Anterior cingulate cortex (tissue), 58 donors: ENCODE measurements at regions not wholly inside any gene's neighbourhood (a gene's known extent, or its start where the extent isn't known, plus 50 kb on each side); places are given as distances from the start of the nearest gene placed in this dataset.
"Not testable (repeated sequence)": the region's sequence is repeated elsewhere in the genome, so short reads cannot be mapped to it uniquely, and the experiment has no call there.

ENCODE experiments used
- DNase-seq, 58 donors: peaks; one replicate each; lab custom pipeline; 2025; lab: John Stamatoyannopoulos, UW

DNA sequence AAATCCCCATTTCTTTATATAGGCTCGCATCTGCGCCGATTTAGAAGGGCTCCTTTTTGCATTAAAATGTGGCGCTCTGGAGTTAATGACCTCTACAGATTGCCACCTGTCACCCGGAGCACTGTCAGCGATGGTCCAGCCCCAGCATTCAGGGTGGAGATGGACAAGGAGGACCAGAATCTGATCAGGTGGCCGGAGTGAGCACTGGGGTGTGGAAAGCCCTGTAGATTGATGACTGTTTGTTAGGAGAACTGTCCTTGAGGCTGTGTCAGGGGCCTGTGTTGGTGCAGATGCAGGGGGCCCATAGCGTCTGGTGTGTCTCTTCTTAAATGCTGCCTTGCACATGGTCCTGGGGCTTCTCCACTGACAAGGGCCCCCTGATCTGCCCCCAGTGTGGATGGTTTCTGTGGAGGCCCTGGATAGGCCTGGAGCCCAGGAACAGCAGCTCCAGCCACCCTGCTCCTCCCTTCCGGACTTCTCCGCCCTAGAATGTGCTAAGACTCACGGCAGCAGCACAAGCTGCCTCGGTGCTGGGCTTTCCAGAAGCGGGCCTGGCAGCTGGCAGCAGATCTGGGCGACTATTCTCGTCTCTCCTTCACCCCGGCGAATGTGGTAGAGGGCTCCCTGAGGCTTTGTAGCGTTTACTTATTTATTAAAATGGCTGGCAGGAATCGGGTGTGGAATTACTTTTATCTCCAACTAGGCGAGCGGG, 1333.3 kb downstream of the BRD1 start:
- DNase-seq = peak in 1 of 58 donors; percentile 21

DNA sequence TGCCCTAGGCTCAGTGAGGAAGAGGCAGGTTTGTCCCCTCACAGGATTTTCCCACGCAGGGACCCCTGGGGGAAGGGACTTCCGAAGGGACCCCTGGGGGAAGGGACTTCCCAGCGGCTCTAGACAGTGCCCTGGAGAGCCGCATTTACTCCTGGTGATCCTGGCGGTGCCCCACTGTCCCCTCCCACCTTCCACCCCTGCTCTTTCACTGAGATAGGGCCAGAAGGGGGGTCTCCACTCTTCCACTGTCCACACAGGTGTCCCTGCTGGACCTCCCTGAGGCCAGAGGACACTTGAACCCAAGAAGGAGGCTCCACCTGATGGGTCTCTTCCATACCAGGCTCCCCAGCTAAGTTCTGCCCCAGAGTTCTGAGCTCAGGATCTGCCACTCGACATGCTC, 1333.9 kb downstream of the BRD1 start:
- DNase-seq = no peak

- peak in 53 of 58 donors; percentile 24 to 84 (median 57) for DNase-seq
Measured at GRCh38 chr22:48492366-48493320, 1335.0 kb downstream of the BRD1 start.

DNA sequence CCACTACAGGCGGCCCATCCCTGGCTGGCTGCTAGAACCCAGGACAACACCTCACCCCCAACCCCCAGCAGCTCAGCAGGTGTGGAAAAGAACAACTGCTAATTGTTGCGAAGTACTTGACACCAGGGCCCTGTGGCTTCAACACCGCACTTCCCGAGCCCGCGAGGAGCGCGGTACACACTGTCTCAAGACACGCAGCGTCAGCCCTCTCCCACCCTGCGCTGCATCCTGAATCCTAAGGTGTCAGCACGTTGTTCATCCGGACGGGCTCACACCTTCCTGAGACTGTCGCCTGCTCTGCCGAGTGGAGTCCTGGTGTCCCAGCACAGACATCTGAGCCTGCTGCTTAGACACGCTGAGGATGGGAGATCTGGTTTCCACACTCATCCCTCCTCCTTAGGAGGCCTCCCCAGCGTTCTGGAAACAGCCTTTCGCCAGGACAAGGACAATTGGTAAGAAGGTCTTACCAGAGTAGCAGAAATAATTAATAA, 1336.2 kb downstream of the BRD1 start:
- DNase-seq = peak in 1 of 58 donors; percentile 28

DNA sequence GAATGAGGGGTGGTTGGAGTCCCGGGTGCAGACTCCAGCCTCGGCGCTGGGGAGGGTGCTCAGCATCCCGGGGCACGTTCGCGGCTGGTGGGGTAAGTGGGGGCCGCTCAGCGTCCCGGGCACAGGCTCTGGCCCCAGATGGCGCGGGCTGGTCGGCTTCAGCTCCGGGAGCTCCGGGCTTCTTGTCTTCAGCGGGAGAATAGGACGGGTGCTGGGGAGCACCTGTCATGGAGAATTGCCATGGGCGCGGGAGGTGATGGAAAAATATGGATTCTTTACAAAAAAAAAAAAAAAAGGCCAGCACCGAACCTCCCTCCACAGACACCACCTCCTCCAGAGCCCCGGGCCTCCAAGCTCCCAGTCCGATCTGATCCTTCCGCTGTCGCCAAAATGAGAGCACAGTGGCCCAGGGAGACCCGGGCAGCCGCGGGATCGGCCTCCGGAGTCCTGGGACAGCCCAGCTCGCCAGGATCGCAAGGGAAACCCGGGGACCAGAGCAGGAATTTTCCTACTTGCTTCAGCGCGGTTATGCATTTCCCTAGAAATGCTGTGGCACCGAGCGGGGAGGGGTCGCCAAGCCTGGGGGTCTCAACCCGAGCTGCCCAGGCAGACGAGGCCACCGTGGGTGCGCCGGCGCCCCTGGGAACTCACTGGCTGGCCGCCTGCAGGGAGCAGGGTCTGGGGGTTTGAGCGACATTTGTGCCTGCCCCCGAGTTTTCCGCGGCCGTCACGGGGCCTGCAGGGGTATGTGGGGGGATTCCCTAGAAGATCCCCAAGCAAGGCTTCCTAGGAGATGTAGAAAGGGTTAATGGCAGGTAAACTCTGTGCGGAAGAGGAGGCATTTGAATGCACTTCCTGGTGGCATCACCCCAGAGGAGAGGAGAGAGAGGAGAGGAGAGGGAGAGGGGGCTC, 1336.9 kb downstream of the BRD1 start:
- peak in 1 of 58 donors; percentile 21 for DNase-seq

DNA sequence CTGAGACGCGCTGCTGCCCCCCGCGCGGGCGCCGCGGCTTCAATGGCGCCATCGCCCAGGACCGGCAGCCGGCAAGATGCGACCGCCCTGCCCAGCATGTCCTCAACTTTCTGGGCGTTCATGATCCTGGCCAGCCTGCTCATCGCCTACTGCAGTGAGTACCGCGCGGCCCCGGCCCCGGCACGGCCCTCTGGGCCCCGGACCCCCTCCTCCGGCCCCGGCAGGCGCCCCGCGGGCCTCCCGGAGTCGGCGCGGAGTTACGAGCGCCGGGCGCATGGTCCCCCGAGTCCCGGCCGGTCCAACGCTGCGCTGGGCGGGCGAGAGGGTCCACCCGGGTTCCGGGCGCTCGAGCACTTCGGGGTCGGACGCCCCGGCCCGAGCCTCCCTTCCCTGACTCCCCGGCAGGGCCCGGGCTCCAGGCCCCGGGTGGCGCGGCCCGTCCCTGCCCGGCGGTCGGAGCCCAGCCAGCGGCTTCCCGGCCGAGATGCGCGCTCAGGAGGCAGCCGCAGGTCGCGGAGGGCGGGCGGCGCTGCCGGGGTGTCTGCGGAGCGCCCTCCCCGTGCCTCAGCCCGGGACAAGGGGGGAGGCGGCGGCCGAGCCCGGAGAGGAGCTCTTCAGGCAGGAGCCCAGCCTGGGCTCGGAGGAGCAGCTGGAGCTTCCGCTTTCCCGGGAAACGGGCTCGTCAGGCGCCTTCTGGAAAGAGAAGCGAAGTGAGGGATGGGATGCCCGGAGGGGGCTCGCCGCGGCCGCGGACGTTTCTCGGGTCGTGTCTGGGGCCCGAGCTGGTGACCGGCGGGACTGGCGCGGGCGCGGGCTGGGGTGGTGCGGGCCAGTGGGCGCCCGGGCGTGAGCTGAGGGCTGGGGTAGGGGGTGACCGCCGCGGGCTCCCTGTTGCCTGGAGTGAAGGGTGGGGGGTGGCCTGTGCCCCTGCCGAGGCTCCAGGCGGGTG, 1337.8 kb downstream of the BRD1 start:
- DNase-seq = peak in 2 of 58 donors; percentile 49 to 58

DNA sequence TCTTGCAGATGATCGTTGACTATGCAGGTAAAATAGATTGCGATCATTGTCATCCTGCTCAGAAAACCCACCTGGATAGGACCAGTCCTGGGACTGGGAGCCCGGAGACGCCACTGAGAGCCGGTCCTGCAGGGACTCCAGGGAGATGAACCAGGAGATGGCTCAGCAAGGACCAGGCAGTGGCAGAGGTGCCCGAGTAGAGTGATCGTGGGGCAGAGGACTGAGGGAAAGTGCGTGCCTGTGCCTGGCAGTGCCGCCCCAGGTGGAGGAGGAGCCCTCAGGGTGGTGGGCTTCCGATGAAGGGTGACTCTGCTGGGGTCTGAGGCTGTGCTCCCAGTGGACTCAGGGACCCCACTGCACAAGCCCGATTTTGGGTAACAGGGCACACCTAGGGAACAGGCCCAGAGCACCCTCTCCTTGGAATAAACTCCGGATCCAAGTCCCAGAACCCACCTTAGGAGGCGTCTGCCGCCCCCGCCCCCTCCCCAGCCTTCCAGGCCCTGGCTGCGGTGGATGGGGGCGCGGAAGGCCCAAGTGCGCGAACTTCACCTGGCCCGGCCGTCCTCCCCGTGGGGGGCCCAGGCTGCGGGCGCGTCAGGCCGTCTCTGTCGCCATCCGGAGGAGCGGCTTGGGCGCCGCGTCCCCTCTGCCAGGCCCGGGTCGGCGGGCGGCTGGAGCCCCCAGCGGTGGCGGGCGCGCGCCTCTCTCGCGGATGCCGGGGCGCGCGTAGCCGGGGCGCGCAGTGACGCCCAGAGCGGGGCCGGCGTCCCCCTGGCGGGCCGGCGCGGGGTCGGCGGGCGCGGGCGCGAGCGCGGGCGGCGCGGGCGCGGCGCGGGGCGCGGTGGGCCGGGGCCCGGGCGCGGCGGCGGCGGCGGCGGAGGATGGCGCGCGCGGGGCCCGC, 1338.8 kb downstream of the BRD1 start:
- peak in 9 of 58 donors; percentile 27 to 50 (median 38) for DNase-seq

GRCh38 chr22:48488149-48488551, 1339.5 kb downstream of the BRD1 start:
- peak in 1 of 58 donors; percentile 62 for DNase-seq

DNA sequence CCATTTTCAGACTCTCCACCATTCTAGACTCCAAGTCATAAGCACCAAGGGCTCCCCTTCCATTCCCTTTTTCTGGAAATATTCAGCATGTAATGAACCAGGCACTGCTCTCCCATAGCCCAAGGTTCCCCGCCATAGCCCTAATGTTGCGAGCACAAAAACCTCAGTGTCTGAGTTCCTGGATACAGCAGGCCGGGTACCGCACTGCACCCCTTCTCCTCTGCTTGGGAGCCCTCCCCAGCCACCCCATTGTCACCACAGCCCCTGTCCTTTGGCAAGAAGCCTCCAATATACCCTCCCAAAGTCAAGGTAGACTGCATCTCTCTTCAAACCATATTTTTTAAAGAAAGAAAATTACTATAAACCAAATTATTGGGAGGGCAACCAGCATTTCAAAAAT, 1341.1 kb downstream of the BRD1 start:
- no peak for DNase-seq

GRCh38 chr22:48486134-48486532, 1341.5 kb downstream of the BRD1 start:
- DNase-seq = no peak

DNA sequence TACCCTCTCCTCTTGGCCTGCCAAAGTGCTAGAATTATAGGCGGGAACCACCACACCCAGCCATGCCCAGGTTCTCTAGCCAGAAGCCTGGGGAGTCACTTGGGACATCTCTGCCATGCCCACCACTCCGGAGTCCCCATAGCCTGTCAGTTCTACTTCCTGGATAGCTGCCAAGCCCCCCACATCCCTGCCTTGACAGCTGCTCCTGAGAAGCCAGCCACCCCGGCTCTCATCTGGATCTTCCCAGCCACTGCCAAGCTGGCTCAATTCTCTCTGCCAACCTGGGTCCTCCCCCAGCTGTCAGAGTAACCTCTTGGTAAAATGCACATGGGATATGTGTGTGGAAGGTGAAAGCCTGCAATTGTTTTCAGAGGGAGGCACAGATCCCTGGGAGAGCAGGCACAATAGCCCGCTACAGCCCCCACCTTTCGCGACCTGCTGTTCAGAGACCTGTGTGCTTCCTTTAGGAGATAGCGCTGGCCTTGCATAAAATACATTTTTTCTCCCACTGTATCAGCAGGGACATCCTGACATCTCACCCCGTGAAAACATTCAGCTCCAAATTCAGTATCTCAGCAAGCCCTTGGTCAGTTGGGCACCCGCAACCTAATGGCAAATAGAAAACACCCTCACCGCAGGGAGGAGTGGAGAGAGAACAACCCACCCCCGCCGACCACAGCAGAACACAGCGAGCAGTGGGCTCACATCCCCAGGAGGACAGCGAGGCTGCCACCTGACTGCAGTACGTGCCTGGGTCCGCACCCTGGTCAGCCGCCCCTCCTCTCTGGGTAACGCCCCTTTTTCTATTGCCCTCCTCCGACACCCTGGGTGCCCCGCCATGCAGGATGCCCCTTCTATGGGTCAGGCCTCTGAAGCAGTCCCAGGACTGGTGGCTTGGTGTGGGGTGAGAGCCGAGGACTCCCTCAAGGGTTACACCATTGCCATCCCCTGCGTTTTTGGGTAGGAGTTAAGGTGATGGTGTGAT, 1342.2 kb downstream of the BRD1 start:
- no peak for DNase-seq

GRCh38 chr22:48483764-48484528, 1343.7 kb downstream of the BRD1 start:
- DNase-seq = no peak

- DNase-seq = no peak
Measured at GRCh38 chr22:48482771-48483170, 1344.9 kb downstream of the BRD1 start.

- DNase-seq = not testable (repeated sequence)
Measured at GRCh38 chr22:48482198-48482597, 1345.5 kb downstream of the BRD1 start.

GRCh38 chr22:48481748-48482147, 1345.9 kb downstream of the BRD1 start:
- no peak for DNase-seq
